ENCODE measurements at regions not wholly inside any gene's neighbourhood (a gene's known extent, or its start where the extent isn't known, plus 50 kb on each side); places are given as distances from the start of the nearest gene placed in this dataset.

DNA sequence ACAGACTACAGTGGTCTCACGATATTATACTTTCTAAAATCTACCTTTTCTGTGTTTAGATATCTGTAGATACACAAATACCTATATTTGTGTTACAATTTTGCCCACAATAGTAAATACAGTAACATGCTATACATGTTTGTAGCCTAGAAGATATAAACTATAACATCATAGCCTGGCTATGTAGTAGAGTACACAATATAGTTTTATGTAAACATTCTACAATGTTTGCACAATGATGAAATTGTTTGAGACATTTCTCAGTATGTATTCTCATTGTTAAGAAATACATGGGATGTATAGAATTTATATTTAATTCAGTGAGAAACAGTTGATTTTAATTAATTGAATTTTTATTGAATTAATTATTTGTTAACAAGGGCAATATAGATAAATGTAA is 1367.0 kb downstream of the OTOL1 start:
- no peak for DNase-seq (ENCODE audit: low read depth)
- H3K4me3 ChIP-seq (ENCODE audit: low read depth, low read length): no peak overlapping the region
- TF ChIP-seq, protein P1, sequence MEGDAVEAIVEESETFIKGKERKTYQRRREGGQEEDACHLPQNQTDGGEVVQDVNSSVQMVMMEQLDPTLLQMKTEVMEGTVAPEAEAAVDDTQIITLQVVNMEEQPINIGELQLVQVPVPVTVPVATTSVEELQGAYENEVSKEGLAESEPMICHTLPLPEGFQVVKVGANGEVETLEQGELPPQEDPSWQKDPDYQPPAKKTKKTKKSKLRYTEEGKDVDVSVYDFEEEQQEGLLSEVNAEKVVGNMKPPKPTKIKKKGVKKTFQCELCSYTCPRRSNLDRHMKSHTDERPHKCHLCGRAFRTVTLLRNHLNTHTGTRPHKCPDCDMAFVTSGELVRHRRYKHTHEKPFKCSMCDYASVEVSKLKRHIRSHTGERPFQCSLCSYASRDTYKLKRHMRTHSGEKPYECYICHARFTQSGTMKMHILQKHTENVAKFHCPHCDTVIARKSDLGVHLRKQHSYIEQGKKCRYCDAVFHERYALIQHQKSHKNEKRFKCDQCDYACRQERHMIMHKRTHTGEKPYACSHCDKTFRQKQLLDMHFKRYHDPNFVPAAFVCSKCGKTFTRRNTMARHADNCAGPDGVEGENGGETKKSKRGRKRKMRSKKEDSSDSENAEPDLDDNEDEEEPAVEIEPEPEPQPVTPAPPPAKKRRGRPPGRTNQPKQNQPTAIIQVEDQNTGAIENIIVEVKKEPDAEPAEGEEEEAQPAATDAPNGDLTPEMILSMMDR (IDR thresholded peaks at IDR 0.05; ENCODE audit: insufficient read depth, low read depth, low read length): no peak

DNA sequence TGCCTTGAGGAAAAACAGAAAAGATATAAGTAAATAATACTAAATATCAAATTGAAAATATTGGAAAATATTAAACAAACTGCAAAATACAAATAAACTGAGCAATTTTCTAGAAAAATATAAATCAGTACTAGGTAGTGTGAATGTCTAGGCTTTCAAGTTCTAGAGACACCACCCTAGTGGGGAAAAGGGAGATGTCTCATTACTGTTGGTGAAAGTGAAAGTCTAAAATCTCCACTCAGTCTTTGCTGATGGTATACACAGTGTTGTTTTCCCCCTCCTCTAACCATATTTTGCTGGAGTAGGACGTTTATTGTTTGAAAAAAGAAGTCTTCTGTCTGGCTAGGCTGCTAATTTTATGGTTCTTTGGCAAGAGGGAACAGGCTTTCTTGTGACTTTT is 1368.9 kb downstream of the OTOL1 start:
- TF ChIP-seq, protein P1 (IDR thresholded peaks at IDR 0.05; ENCODE audit: insufficient read depth, low read depth, low read length): peak; percentile 17
- no peak overlapping the region for H3K4me3 ChIP-seq (ENCODE audit: low read depth, low read length)
- no peak for DNase-seq (ENCODE audit: low read depth)

DNA sequence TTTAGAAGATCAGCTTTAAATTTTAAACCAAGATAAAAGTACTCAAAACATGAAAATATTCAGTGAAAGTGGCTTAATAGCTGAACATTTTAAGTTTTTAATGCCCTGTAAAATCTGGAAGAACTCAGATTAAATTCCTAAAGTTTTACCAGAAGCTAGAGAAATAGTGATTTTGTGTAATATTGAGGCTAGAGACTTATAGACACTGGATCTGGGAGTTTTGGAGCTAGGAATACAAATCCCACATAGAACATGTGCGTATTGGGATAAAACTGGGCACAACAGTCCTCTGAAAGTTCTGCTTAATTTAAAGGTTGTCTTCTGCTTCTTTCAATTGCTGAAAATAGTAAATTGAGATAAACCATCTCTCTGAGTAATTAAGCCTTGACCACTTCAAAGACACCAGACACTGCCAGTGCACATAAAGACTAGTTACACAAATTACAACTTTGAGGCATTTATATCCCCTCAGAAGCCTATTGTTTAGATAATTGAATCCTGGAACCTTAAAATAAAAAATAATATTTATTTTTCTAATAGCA is 1382.5 kb downstream of the OTOL1 start:
- TF ChIP-seq, protein P1 (IDR thresholded peaks at IDR 0.05; ENCODE audit: insufficient read depth, low read depth, low read length): no peak
- no peak overlapping the region for H3K4me3 ChIP-seq (ENCODE audit: low read depth, low read length)

DNA sequence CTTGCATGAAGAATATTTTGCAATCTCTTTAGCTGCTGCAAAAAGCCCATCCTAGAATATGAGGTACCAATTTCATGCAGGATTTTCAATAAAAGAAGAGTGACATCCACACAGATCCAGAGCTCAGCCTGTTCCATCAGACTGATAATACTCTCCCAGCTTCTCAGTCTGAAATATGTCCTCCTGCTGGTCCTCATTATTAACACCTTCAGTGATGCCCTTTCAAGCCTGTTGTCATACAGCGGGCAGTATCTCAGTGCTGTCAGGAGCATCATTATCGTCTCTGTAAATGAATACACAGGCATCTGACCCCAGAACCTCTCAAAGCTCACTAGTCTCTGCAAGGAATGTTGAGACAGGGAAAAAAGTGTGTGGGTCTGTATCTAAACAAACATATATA is 1387.8 kb downstream of the OTOL1 start:
- TF ChIP-seq, protein P1 (IDR thresholded peaks at IDR 0.05; ENCODE audit: insufficient read depth, low read depth, low read length): no peak
- H3K4me3 ChIP-seq (ENCODE audit: low read depth, low read length): no peak overlapping the region
- DNase-seq (ENCODE audit: low read depth): no peak

More for the DNA sequence above, 1382.5 kb downstream of the OTOL1 start:
- DNase-seq (ENCODE audit: low read depth): no peak

DNA sequence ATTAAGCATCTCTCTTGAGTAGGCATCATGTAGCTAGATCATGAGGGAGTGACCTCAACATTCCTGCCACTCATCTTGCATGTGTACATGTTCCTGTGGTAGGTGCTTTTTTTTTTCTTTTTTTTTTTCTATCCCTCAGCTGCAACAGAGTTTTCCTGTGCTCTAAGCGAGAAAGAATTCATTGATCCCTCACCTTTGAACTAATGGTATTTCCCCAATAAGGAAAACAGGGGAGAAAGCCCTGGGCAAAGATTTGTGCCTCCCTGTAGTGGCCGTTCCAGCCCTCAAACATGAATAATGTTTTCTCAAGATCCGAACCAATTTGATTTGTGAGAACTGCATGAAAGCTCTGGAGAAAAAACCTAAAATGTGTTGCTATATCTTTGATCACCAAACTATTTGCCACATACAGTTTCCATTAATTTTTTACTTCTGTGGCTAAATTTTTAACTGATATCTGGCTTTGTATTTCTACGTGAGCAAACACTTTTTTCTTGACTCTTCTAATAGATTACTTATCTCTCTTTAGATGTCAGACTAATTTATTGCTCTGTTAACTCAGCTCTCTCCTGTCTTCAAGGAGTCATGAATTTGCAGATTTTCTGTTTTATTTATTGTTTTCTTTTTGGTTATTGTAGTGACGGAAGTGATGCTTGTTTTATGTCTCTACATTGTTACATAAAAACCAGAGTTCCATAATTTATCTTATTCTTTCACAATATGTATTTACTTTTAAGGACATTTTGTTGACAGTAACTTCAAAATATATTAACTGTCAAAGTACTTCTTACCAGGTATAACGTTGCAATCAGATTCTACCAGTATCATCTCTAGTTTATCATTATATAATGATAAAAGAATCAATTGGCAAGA is 1396.5 kb downstream of the OTOL1 start:
- TF ChIP-seq, protein P1 (IDR thresholded peaks at IDR 0.05; ENCODE audit: insufficient read depth, low read depth, low read length): no peak

DNA sequence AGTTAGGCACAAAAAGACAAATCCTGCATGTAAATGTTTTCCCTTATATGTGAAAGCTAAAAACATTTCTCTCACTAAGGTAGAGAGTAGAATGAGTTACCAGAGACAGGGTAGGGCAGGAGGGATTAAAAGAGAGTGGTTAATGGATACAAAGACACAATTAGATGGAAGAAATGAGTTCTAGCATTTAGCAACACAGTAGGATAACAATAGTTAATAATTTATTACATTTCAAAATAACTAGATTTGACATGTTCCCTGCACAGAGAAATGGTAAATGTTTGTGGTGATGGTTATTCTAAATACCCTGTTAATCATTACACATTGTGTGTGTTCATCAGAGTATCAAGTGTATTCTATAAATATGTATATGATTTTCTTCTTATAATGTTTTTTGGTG is 1400.7 kb downstream of the OTOL1 start:
- TF ChIP-seq, protein P1 (IDR thresholded peaks at IDR 0.05; ENCODE audit: insufficient read depth, low read depth, low read length): no peak
- DNase-seq (ENCODE audit: low read depth): no peak
- H3K4me3 ChIP-seq (ENCODE audit: low read depth, low read length): no peak overlapping the region

More for the DNA sequence above, 1396.5 kb downstream of the OTOL1 start:
- H3K4me3 ChIP-seq (ENCODE audit: low read depth, low read length): no peak overlapping the region
- no peak for DNase-seq (ENCODE audit: low read depth)
